ENCODE measurements at regions not wholly inside any gene's neighbourhood (a gene's known extent, or its start where the extent isn't known, plus 50 kb on each side); places are given as distances from the start of the nearest gene placed in this dataset.

GRCh38 chr2:13919981-13920382 is 712.5 kb upstream of the LRATD1 start:
- ATAC-seq (no peak), DNase-seq (no peak)
- intact Hi-C loops (cut with DNase I, micrococcal nuclease): no loop called here

GRCh38 chr2:13921245-13921644 is 711.3 kb upstream of the LRATD1 start:
- no peak for DNase-seq
- intact Hi-C loops (cut with DNase I, micrococcal nuclease): no loop called here
- no peak for ATAC-seq

GRCh38 chr2:13923823-13924222 is 708.7 kb upstream of the LRATD1 start:
- ATAC-seq (no peak), DNase-seq (no peak)
- intact Hi-C loops (cut with DNase I, micrococcal nuclease): loop anchor here in 1 of 2 donors (2.0 kb wide), 1 partner anchor 25 kb away; no protein-coding TSS in a partner anchor

GRCh38 chr2:13942111-13942510 is 690.4 kb upstream of the LRATD1 start:
- intact Hi-C loops (cut with DNase I, micrococcal nuclease): no loop called here
- no peak for ATAC-seq

GRCh38 chr2:13950761-13951160 is 681.8 kb upstream of the LRATD1 start:
- intact Hi-C loops (cut with DNase I, micrococcal nuclease): no loop called here
- ATAC-seq (no peak), DNase-seq (no peak)

More at GRCh38 chr2:13942111-13942510, 690.4 kb upstream of the LRATD1 start:
- no peak for DNase-seq

- ATAC-seq (no peak), DNase-seq (no peak)
- intact Hi-C loops (cut with DNase I, micrococcal nuclease): no loop called here
These were observed 663.7 kb upstream of the LRATD1 start for GRCh38 chr2:13968811-13969210.

- DNase-seq (no peak), ATAC-seq (no peak)
- intact Hi-C loops (cut with DNase I, micrococcal nuclease): no loop called here
These were observed 646.3 kb upstream of the LRATD1 start for GRCh38 chr2:13986119-13986720.

GRCh38 chr2:13996527-13996926 is 636.0 kb upstream of the LRATD1 start:
- no peak for ATAC-seq
- no peak for DNase-seq
- intact Hi-C loops (cut with DNase I, micrococcal nuclease): no loop called here

- ATAC-seq (no peak), DNase-seq (no peak)
- intact Hi-C loops (cut with DNase I, micrococcal nuclease): no loop called here
These were observed 621.3 kb upstream of the LRATD1 start for GRCh38 chr2:14011190-14011589.

- ATAC-seq: no peak
- intact Hi-C loops (cut with DNase I, micrococcal nuclease): no loop called here
- no peak for DNase-seq
These were observed 617.3 kb upstream of the LRATD1 start for GRCh38 chr2:14015113-14015630.

GRCh38 chr2:14016289-14016955 is 616.1 kb upstream of the LRATD1 start:
- DNase-seq (no peak), ATAC-seq (no peak)
- intact Hi-C loops (cut with DNase I, micrococcal nuclease): no loop called here

GRCh38 chr2:14018620-14019019 is 613.9 kb upstream of the LRATD1 start:
- intact Hi-C loops (cut with DNase I, micrococcal nuclease): no loop called here
- ATAC-seq (no peak), DNase-seq (no peak)

- no peak for DNase-seq
- ATAC-seq: no peak
- intact Hi-C loops (cut with DNase I, micrococcal nuclease): no loop called here
These were observed 609.0 kb upstream of the LRATD1 start for GRCh38 chr2:14023558-14023957.

GRCh38 chr2:14039134-14039533 is 593.4 kb upstream of the LRATD1 start:
- no peak for DNase-seq
- intact Hi-C loops (cut with DNase I, micrococcal nuclease): no loop called here
- no peak for ATAC-seq

GRCh38 chr2:14047491-14047890 is 585.0 kb upstream of the LRATD1 start:
- DNase-seq: no peak
- ATAC-seq: no peak
- intact Hi-C loops (cut with DNase I, micrococcal nuclease): no loop called here

GRCh38 chr2:14051401-14051800 is 581.1 kb upstream of the LRATD1 start:
- ATAC-seq: no peak
- intact Hi-C loops (cut with DNase I, micrococcal nuclease): no loop called here
- DNase-seq: no peak

GRCh38 chr2:14053105-14053504 is 579.4 kb upstream of the LRATD1 start:
- ATAC-seq: no peak
- intact Hi-C loops (cut with DNase I, micrococcal nuclease): no loop called here
- no peak for DNase-seq

GRCh38 chr2:14064346-14064745 is 568.2 kb upstream of the LRATD1 start:
- ATAC-seq (no peak), DNase-seq (no peak)
- intact Hi-C loops (cut with DNase I, micrococcal nuclease): no loop called here

- no peak for ATAC-seq
- intact Hi-C loops (cut with DNase I, micrococcal nuclease): no loop called here
- DNase-seq: no peak
These were observed 560.2 kb upstream of the LRATD1 start for GRCh38 chr2:14072338-14072737.

GRCh38 chr2:14074691-14075090 is 557.8 kb upstream of the LRATD1 start:
- intact Hi-C loops (cut with DNase I, micrococcal nuclease): no loop called here
- no peak for ATAC-seq
- no peak for DNase-seq

- intact Hi-C loops (cut with DNase I, micrococcal nuclease): no loop called here
- DNase-seq (no peak), ATAC-seq (no peak)
These were observed 552.9 kb upstream of the LRATD1 start for GRCh38 chr2:14079576-14079975.

Measured in left colon (tissue), 2 donors.